Ishikawa (cell line): ENCODE measurements at regions not wholly inside any gene's neighbourhood (a gene's known extent, or its start where the extent isn't known, plus 50 kb on each side); places are given as distances from the start of the nearest gene placed in this dataset.
A peak's percentile ranks its signal among the peaks of the same experiment; 100 is the strongest.

ENCODE experiments used
- CEBPB ChIP-seq: IDR thresholded peaks from 2 replicates; pipeline ENCODE4 v1.6.1; 2012
- CREB1 ChIP-seq: IDR thresholded peaks from 2 replicates; pipeline ENCODE4 v1.6.1; 2012; ENCODE audit warnings: low read depth
- EGR1 ChIP-seq: IDR thresholded peaks from 2 replicates; pipeline ENCODE4 v1.6.1; 2012
- EP300 ChIP-seq: IDR thresholded peaks from 2 replicates; pipeline ENCODE4 v1.6.1; 2012; ENCODE audit warnings: borderline replicate concordance
- FOXM1 ChIP-seq: IDR thresholded peaks from 2 replicates; pipeline ENCODE4 v1.6.1; 2012; ENCODE audit warnings: low read depth, borderline replicate concordance
- NFIC ChIP-seq: IDR thresholded peaks from 2 replicates; pipeline ENCODE4 v1.6.1; 2012
- RAD21 ChIP-seq: IDR thresholded peaks from 2 replicates; pipeline ENCODE4 v1.6.1; 2012; ENCODE audit warnings: low read depth
- TAF1 ChIP-seq: IDR thresholded peaks from 2 replicates; pipeline ENCODE4 v1.6.1; 2012; ENCODE audit warnings: low read depth, mild to moderate bottlenecking
- TCF12 ChIP-seq: IDR thresholded peaks from 2 replicates; pipeline ENCODE4 v1.6.1; 2012; ENCODE audit warnings: low read depth
- TEAD4 ChIP-seq: IDR thresholded peaks from 2 replicates; pipeline ENCODE4 v1.6.1; 2012
- YY1 ChIP-seq: IDR thresholded peaks from 2 replicates; pipeline ENCODE4 v1.6.1; 2012; ENCODE audit warnings: low read depth
- TF ChIP-seq, protein P1 (sequence below): IDR thresholded peaks from 2 replicates; pipeline ENCODE4 v1.6.1; 2012; ENCODE audit warnings: low read depth, mild to moderate bottlenecking
- TF ChIP-seq, protein P2 (sequence below): IDR thresholded peaks from 2 replicates; pipeline ENCODE4 v1.6.1; 2012
- TF ChIP-seq, protein P3 (sequence below): IDR thresholded peaks from 2 replicates; pipeline ENCODE4 v1.6.1; 2012

DNA sequence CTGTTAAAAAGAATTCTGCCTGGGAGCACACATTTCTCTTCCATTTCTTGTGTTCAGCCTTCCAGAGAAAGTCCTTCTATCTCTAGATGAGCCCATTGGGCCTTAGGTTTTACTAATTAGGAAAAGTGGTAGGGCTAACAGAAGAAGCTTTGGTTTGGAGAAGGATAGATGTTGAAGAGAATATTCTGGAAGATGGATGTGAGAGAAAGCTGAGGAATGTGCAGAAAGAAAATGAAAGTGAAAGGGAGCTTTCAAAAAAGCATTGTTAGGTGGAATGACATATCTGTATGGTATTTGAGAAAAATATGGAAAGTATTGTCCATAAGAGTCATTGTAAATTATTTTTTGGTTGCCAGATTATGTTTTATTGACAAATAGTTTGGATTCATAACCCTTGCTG lies 474.8 kb upstream of the SLIT2 start:
- TF ChIP-seq, protein P1, sequence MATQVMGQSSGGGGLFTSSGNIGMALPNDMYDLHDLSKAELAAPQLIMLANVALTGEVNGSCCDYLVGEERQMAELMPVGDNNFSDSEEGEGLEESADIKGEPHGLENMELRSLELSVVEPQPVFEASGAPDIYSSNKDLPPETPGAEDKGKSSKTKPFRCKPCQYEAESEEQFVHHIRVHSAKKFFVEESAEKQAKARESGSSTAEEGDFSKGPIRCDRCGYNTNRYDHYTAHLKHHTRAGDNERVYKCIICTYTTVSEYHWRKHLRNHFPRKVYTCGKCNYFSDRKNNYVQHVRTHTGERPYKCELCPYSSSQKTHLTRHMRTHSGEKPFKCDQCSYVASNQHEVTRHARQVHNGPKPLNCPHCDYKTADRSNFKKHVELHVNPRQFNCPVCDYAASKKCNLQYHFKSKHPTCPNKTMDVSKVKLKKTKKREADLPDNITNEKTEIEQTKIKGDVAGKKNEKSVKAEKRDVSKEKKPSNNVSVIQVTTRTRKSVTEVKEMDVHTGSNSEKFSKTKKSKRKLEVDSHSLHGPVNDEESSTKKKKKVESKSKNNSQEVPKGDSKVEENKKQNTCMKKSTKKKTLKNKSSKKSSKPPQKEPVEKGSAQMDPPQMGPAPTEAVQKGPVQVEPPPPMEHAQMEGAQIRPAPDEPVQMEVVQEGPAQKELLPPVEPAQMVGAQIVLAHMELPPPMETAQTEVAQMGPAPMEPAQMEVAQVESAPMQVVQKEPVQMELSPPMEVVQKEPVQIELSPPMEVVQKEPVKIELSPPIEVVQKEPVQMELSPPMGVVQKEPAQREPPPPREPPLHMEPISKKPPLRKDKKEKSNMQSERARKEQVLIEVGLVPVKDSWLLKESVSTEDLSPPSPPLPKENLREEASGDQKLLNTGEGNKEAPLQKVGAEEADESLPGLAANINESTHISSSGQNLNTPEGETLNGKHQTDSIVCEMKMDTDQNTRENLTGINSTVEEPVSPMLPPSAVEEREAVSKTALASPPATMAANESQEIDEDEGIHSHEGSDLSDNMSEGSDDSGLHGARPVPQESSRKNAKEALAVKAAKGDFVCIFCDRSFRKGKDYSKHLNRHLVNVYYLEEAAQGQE, result no peak
- TF ChIP-seq, protein P2, sequence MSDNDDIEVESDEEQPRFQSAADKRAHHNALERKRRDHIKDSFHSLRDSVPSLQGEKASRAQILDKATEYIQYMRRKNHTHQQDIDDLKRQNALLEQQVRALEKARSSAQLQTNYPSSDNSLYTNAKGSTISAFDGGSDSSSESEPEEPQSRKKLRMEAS, result no peak
- TF ChIP-seq CEBPB (no peak), CREB1 (no peak), RAD21 (no peak), TAF1 (no peak), EP300 (peak; percentile 69), TEAD4 (peak; percentile 18; the same call in 1 of the 2 replicates), NFIC (peak; percentile 32; the same call in 1 of the 2 replicates), TCF12 (no peak), EGR1 (no peak), FOXM1 (peak; percentile 52; the same call in 1 of the 2 replicates), YY1 (no peak)
- TF ChIP-seq, protein P3, sequence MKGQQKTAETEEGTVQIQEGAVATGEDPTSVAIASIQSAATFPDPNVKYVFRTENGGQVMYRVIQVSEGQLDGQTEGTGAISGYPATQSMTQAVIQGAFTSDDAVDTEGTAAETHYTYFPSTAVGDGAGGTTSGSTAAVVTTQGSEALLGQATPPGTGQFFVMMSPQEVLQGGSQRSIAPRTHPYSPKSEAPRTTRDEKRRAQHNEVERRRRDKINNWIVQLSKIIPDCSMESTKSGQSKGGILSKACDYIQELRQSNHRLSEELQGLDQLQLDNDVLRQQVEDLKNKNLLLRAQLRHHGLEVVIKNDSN, result no peak
